ENCODE measurements at regions not wholly inside any gene's neighbourhood (a gene's known extent, or its start where the extent isn't known, plus 50 kb on each side); places are given as distances from the start of the nearest gene placed in this dataset.

DNA sequence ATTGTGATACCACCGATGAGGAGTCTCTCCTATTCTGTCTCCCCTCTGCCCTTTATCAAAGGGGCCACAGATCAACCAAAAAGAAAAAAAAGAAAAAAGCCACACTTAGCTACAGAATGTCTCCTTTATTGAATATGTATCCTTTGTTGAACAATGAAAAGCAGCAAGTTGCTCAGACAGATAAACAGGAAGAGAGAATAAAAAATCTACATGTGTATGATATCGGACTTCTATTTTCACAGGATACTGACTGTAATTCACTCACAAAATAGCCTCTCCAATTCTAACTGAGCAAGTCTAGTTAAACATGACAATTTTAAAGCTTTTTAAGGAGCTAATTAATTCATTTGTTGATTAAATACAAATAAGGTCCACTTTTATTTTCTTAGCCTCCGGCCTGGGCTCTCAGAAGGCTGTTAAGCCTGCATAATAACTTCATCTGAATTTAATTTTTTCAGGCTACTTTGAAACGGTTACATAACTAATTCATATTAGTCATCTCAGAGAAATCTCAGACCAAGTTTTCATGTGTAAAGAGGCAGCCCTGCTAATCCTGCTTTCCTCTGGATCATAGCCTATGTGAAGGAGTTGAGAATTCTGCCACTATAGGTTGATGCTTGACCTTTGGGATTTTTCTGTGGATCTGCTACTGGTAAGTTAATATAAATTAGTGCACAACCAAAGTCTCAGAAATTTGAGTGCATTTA is 304.1 kb upstream of the NR5A2 start:
- no peak overlapping the region for H3K4me3 ChIP-seq
- no peaks in the 10 kb centered on the region for H3K4me1 ChIP-seq
- TF ChIP-seq, protein P1, sequence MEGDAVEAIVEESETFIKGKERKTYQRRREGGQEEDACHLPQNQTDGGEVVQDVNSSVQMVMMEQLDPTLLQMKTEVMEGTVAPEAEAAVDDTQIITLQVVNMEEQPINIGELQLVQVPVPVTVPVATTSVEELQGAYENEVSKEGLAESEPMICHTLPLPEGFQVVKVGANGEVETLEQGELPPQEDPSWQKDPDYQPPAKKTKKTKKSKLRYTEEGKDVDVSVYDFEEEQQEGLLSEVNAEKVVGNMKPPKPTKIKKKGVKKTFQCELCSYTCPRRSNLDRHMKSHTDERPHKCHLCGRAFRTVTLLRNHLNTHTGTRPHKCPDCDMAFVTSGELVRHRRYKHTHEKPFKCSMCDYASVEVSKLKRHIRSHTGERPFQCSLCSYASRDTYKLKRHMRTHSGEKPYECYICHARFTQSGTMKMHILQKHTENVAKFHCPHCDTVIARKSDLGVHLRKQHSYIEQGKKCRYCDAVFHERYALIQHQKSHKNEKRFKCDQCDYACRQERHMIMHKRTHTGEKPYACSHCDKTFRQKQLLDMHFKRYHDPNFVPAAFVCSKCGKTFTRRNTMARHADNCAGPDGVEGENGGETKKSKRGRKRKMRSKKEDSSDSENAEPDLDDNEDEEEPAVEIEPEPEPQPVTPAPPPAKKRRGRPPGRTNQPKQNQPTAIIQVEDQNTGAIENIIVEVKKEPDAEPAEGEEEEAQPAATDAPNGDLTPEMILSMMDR (IDR thresholded peaks at IDR 0.05): no peak
- TF ChIP-seq EP300 (IDR thresholded peaks at IDR 0.05): no peak
- no peak for TF ChIP-seq POLR2AphosphoS5 (IDR thresholded peaks at IDR 0.05)
- no peak for TF ChIP-seq POLR2A (IDR thresholded peaks at IDR 0.05)
- H3K36me3 ChIP-seq: no peaks in the 10 kb centered on the region
- WGBS, 2 donors: 68 to 74% methylated on average over 4 of the region's 4 CpGs
- no peak for DNase-seq
- H3K27me3 ChIP-seq: no peaks in the 10 kb centered on the region
- no peak overlapping the region for H3K27ac ChIP-seq
- no peaks in the 10 kb centered on the region for H3K9me3 ChIP-seq
- no peak for ATAC-seq (ENCODE audit: low FRiP score in 2 of 2)

DNA sequence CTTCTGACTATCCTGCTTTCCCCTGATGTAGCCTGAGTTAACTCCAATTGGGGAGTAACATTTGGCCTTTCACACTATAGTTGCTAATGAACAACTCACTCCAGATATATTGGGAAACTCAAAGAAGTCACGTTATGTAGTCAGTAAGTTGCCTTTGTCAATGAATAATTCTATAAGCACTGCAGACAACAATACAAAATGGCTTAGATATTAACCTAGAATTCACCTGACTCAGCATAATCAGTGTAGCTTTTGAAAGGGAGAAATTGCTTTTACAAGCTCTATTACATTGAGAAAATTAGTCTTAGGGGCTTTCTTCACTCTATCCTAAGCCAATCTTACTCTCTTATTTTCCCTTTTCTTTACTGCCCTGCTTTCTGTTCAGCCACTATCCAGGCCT is 303.5 kb upstream of the NR5A2 start:
- H3K4me1 ChIP-seq: no peaks in the 10 kb centered on the region
- 84 to 87% methylated on average over 1 of the region's 1 CpG for WGBS, 2 donors
- no peak for TF ChIP-seq EP300 (IDR thresholded peaks at IDR 0.05)
- DNase-seq (no peak), ATAC-seq (ENCODE audit: low FRiP score in 2 of 2) (no peak)
- H3K4me3 ChIP-seq: no peak overlapping the region
- H3K36me3 ChIP-seq: no peaks in the 10 kb centered on the region
- no peak overlapping the region for H3K27ac ChIP-seq
- no peaks in the 10 kb centered on the region for H3K9me3 ChIP-seq
- H3K27me3 ChIP-seq: no peaks in the 10 kb centered on the region

DNA sequence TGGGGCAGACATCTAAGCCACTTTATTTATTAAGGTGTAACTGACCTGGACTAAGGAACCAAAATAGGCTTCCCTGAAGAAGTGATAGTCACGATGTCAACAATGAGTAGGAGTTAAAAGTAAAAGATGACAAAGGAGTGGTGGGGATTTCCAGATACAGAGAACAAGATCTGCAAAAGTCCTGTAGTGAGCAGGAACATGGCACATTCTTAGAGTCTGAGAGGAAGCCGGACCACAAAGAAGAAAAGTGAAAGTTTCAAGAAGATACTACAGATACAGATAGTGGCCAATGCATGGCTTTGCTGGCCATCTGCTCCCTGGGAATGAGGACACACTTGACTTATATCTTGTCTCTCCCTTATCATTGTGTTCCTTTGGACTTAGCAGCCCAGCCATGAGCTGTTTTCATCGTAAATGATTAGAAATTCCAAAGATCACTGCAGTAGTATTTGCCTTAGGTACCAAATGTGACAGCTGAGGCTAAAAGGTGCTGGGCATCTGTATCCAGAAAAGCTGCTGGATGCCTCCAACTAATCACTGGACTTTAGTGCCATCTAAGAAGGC is 302.4 kb upstream of the NR5A2 start:
- WGBS, 2 donors: 71 to 88% methylated on average over 3 of the region's 3 CpGs
- Histone ChIP-seq H3K4me3 (no peak overlapping the region), H3K36me3 (no peaks in the 10 kb centered on the region), H3K27ac (no peak overlapping the region), H3K4me1 (no peaks in the 10 kb centered on the region), H3K27me3 (no peaks in the 10 kb centered on the region), H3K9me3 (no peaks in the 10 kb centered on the region)
- TF ChIP-seq POLR2AphosphoS5 (IDR thresholded peaks at IDR 0.05): no peak
- no peak for TF ChIP-seq EP300 (IDR thresholded peaks at IDR 0.05)
- TF ChIP-seq, protein P1 (IDR thresholded peaks at IDR 0.05): no peak
- no peak for TF ChIP-seq POLR2A (IDR thresholded peaks at IDR 0.05)
- no peak for ATAC-seq (ENCODE audit: low FRiP score in 2 of 2)
- no peak for DNase-seq

GRCh38 chr1:199727682-199728081 is 299.8 kb upstream of the NR5A2 start:
- Histone ChIP-seq H3K4me3 (no peak overlapping the region), H3K27me3 (no peaks in the 10 kb centered on the region), H3K36me3 (no peaks in the 10 kb centered on the region), H3K4me1 (no peaks in the 10 kb centered on the region), H3K27ac (no peak overlapping the region), H3K9me3 (no peaks in the 10 kb centered on the region)
- DNase-seq: no peak
- ATAC-seq (ENCODE audit: low FRiP score in 2 of 2): no peak
- TF ChIP-seq EP300 (IDR thresholded peaks at IDR 0.05): no peak
- no peak for TF ChIP-seq POLR2AphosphoS5 (IDR thresholded peaks at IDR 0.05)
- TF ChIP-seq POLR2A (IDR thresholded peaks at IDR 0.05): no peak
- TF ChIP-seq, protein P1 (IDR thresholded peaks at IDR 0.05): no peak
- 91 to 94% methylated on average over 2 of the region's 2 CpGs for whole genome bisulfite sequencing, 2 donors

DNA sequence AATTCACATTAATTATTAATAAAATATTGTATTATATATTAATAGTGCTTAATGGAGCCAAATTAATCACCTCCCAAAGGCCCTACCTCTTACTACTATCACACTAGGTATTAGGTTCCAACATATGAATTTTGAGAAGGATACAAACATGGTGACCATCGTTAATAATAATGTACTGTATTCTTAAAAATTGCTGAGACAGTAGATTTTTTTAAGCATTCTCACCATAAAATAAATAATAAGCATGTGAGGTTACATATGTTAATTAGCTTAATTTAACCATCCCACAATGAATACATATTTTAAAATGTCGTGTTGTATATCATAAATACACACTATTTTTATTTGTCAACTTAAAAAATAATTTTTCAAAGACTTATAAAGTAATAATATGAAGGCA is 299.2 kb upstream of the NR5A2 start:
- DNase-seq (no peak), ATAC-seq (ENCODE audit: low FRiP score in 2 of 2) (no peak)
- Histone ChIP-seq H3K27ac (no peak overlapping the region), H3K4me1 (no peaks in the 10 kb centered on the region), H3K36me3 (no peaks in the 10 kb centered on the region), H3K9me3 (no peaks in the 10 kb centered on the region), H3K4me3 (no peak overlapping the region), H3K27me3 (no peaks in the 10 kb centered on the region)
- TF ChIP-seq POLR2A (IDR thresholded peaks at IDR 0.05) (no peak), EP300 (IDR thresholded peaks at IDR 0.05) (no peak), POLR2AphosphoS5 (IDR thresholded peaks at IDR 0.05) (no peak)
- TF ChIP-seq, protein P1 (IDR thresholded peaks at IDR 0.05): no peak
- WGBS, 2 donors: 91 to 94% methylated on average over 2 of the region's 2 CpGs

Measured in upper lobe of left lung (tissue), 6 donors.